GM21360 (cell line): ENCODE measurements at regions not wholly inside any gene's neighbourhood (a gene's known extent, or its start where the extent isn't known, plus 50 kb on each side); places are given as distances from the start of the nearest gene placed in this dataset.
"Not testable (repeated sequence)": the region's sequence is repeated elsewhere in the genome, so short reads cannot be mapped to it uniquely, and the experiment has no call there.

Experiments used
- ATAC-seq: cut with Tn5 transposase; IDR thresholded peaks from one replicate; pipeline ENCODE4 v1.9.1; 2021; ENCODE audit warnings: mild to moderate bottlenecking, moderate library complexity; ENCODE audit not compliant: unreplicated experiment

DNA sequence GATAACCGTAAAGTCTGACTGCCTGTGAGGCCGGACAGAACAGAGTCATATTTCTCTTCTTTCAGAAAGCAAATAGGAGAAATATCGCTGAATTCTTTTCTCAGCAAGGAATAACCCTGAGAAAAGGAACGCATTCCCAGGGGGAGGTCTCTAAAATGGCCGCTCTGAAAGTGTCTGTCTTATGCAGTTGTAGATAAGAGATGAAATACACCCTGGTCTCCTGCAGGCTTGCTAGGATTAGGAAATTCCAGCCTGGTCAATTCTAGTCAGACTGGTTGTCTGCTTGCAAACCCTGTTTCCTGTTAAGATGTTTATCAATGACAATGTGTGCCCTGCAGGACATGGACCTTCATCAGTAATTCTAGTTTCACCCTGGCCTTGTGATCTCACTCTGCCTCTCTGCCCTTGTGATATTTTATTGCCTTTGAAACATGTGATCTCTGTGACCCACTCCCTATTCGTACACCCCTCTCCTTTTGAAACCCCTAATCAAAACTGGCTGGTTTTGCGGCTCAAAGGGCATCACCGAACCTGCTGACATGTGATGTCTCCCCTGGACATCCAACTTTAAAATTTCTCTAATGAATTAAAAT is 934.8 kb upstream of the SPRY2 start:
- no peak for ATAC-seq

DNA sequence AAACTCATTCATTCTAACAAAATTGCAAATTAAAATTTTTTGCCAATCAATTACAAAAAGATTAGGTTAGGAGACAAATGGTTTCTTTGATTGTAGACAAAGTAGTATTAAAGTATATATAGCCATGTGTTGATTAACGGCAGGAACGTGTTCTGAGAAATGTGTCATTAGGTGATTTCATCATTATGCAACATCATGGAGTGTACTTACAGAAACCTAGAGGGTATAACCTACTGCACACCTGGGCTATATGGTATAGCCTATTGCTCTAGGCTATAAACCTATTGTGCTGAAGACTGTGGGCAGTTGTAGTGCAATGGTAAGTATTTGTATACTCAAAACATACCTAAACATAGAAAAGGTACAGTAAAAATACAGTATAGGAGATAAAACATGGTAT is 906.8 kb upstream of the SPRY2 start:
- no peak for ATAC-seq

DNA sequence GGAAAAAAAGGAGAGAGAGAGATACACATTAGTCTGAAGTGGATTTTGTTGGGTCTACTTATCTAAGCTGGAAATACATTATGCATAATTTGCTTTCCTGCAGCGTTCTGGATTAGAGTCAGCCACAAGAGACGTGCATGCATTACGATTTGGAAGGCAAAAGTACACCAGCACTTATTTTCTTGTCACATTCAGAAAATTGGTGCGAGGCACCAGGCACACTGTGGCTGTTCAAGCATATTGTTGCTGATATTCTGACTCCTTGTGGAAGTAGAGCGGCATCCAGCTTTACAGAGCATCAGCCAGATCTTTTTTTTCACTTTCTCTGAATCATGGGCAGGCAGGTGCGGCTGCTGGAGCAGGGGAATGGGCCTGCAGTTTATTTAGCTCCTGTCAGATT is 905.6 kb upstream of the SPRY2 start:
- ATAC-seq = no peak

DNA sequence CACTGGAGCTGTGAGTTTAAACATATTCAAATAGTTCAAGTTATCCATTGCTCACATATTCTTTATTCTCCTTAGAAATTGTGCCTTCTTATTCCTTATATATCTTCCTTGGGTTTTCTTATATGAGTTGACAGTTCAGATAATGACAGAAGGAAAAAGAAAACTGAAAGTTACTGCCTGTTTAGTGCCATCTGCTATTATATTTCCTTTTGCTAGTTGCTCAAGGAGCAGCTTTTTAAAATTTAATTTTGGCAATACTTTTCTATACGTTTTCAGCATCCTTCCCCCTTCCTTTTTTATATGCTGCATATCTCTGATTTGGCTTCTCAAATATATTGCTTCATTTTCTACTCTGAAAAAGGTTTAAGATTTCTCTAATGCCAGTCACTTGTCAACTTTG is 903.1 kb upstream of the SPRY2 start:
- no peak for ATAC-seq

DNA sequence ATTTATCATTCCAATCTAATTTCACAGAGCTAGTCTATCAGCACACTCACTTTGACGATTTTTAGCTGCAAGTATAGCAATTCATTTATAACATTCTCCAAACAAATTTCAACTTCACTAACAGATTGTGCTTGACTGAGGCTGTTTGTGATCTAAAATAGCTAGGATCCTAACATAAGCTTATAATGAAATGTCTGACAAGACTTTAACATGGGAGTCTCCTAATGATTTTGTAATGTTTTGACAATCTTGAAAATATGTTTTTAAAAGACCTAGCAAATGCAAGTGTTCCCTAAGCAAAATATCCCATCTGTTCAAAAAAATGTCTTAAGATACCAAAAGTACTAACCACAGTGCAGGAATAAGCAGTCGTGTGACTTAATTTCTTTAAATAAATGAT is 889.5 kb upstream of the SPRY2 start:
- ATAC-seq = no peak

DNA sequence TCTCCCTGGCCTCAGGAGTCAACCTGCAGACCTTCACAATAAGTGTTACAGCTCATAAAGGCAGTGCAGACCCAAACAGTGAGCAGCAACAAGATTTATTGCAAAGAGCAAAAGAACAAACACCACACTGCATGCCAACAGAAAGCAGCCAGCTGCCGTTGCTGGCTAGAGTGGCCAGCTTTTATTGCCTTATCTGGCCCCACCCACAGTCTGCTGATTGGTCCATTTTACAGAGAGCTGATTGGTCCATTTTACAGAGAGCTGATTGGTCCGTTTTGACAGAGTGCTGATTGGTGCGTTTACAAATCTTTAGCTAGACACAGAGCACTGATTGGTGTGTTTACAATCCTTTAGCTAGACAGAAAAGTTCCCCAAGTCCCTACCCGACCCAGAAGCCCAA is 885.9 kb upstream of the SPRY2 start:
- not testable (repeated sequence) for ATAC-seq

DNA sequence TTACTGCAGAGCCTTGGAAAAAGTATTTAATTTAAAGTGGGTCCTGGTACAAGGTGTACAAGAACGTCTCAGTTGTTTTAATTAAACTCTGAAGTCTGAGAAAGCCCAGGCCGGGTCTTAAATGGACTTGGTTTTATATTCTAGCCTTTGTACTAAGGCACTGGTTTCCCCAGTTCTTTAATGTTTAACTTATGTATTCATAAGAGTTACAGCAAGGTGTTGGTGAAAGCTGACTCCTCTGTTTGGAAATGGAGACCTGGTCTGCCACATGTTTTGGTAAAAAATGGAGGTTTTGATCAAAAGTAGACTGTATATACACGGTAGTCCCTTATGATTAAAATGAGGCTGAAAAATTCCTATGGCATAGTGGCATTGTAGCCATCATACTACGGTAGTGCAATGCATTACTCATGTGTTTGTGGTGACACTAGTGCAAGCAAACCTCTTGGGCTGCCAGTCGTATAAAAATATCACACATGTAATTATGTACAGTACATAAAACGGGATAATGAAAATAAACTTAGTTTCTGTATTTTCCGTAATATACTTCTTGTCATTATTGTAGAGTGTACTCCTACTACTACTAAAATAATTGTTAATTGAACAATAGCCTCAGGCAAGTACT is 883.4 kb upstream of the SPRY2 start:
- ATAC-seq = no peak

DNA sequence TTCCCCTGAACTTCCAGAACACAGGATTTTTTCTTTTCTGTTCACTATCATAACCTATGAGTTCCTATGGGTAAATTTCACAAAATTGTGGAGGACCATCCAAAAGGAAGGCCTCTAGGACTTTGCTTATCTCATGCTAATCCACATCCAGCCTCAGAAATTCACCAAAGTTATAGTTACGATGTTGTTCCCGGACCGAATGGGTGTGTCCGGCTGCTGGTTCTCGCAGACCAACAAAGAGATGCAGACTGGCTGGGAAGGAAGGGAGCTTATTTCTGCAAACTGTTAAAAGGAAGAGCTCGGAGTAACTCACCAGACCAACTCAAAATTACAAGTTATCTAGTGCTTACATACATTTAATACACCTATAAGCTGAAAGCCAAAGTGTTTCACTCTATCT is 882.9 kb upstream of the SPRY2 start:
- no peak for ATAC-seq

DNA sequence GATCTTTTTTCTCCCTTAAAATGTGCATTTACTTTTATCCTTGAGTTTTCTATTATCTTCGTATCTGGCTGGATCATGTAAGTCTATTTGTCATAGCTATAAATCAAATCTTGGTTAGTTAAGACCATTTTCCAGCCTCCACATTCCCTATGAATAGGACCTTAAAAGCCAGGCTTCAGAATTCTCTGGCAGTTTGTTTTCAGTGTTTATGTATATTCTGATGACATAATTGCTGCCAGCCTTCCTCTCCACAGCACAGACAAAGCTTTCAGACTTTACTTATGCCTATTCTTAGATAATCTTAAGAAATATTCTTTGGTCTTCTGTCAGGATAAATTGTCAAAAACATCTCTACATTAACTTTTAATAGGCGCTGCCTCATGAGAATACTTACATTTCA is 870.8 kb upstream of the SPRY2 start:
- no peak for ATAC-seq

DNA sequence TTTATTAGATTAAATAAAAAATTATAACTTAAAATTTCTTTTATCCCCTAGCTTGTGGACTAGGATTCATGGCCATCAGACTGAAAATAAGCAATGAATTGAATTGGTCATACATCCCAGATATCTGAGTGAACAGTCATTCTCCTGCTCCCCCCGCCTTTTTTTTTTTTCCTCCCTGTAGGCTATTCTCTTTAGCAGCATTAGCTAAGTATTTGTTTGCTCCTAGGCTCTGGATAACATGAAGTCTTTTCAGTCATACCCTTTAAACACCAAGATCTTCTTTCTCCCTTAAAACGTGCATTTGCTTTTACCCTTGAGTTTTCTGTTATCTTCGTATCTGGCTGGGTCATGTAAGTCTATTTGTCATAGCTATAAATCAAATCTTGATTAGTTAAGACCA is 866.7 kb upstream of the SPRY2 start:
- ATAC-seq = no peak

DNA sequence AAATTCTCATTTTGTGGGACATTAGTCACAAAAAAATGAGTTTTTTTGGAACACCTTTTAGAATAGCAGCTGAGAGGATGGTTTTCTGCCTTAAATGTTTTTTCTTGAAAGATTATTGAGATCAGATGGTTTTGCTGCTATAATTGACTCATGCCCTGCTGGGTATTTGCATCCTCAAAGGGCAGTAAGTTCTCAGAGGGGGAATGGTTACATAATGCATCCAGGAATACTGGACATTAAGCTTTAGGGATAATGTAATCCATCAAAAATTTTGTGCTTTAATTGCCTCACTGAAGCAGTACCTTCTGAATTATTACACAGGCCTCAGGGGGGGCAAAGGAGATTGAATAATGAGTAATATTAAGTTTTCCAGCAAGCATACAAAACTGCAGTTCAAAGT is 866.3 kb upstream of the SPRY2 start:
- no peak for ATAC-seq

DNA sequence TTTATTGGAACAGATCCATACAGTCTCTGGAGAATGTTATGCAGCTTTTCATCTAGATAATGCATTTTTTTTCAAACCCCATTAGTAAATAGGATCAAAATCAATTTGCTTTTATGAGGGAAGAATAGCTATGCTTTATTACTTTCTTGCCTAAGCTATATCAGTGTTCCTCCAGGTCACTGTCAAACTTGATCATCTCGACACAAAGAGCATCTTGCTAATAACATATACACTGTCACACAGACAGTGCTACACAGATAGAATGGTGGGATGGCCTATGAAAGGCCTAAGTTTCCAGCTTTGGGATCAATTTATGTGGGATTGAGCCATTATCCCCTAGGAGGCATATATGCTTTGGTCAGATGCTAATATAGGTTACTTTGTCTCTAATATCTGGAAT is 862.9 kb upstream of the SPRY2 start:
- no peak for ATAC-seq

DNA sequence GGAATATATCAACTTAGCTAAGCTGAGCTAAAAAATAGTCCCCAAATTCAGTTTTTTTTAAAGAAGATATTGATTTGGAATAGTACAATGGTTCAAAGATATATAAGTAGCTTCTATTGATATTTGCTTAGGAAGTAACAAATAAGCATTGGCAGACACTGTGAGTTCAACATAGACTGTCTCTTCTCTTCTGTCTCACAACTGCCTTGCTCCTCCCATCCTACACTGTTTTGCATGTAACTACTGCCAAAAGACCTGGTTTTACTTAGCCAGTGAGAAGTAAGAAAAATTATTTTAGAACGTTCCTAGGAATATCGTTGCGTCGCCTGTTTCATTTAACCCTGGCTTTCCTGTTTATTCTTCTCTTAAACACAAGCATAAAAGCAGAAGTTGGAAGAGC is 859.0 kb upstream of the SPRY2 start:
- no peak for ATAC-seq

DNA sequence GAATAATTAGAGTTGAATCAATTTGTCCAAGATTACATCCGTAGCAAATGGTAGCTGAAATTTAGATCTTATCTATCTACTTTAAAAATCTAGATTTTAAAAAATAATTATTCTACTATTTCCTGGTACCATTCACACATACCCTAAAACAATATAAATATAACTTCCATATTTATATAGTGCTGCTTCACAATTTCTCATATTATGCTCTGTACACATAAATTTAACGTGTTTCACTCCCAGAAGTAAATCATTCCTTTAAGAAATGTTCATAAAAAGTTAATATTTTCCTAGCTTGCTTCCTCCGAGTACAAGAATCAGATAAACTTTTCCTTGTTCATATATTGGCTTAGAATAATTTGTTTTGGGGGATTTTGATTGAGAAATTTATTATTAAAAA is 857.0 kb upstream of the SPRY2 start:
- no peak for ATAC-seq

DNA sequence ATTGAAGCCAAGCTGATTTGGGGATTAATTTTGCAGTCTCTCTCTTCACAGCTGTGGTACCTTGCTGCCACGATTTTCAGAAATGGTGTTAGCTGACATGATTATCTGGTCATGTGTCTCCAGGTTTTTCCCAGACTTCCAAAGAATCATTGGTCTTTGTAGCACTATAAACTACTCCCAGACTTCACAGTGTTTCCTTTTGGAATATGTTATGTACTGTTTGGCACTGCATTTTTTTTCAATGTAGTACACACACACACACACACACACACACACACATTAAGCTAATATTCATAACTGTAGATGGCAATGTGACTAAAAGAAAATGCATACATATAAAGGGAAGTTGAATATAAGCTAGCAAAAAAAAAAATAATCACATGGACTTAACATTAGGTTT is 856.6 kb upstream of the SPRY2 start:
- ATAC-seq = no peak

DNA sequence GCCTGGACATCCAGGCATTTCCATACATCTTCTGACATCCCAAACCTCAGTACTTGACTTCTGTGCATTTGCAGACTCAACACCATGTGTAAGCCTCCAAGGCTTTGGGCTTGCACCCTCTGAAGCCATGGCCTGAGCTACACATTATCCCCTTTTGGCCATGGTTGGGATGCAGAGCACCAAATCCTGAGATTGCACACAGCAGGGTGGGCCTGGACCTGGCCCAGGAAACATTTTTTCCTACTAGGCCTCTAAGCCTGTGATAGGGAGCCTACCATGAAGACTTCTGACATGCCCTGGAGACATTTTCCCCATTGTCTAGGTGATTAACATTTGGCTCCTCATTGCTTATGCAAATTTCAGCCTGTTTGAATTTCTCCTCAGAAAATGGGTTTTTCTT is 853.4 kb upstream of the SPRY2 start:
- no peak for ATAC-seq

DNA sequence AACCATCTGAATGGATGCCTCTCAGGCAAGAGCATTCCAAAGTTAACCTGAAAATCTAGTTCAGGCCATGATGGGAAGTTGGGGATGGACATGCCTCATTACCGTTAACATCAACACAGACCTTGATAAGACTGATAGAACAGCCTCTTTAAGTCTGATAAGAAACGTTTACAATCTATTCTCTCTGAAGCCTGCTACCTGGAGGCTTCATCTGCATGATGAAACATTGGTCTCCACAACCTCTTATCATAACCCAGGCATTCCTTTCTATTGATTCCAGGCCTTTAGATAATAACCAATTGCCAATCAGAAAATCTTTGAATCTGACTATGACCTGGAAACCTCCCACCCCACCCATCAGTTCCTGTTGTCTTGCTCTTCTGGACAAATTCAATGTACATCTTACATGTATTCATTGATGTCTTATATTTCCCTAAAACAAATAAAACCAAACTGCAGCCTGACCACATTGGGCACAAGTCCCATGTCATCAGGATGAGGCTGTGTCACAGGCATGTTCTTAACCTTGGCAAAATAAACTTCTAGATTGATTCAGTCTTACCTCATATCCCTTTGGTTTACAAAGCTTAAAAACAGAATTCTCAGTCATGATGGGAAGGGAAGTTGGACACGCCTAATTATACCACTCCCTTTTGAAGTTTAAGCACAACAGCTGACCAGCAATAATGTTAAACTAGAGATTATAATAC is 843.8 kb upstream of the SPRY2 start:
- ATAC-seq = no peak

DNA sequence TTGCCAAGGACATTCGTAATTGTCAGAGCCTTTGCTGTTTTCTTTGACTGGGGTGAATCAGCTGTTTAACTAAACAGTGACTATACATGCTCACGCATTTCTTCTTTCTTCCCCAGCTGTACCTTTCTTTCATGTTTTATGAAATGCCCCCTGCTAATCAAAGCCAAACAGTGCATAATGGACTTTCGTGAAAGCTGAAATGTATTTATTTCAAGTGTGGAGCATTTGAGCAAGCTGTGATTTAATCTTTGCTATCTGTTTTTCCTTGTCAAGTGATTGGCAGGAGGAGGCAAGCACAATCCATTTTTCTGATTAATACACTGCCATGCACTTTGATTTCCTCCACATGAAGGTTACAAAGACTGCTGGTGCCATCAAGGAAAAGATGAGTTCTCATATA is 831.7 kb upstream of the SPRY2 start:
- ATAC-seq = no peak

DNA sequence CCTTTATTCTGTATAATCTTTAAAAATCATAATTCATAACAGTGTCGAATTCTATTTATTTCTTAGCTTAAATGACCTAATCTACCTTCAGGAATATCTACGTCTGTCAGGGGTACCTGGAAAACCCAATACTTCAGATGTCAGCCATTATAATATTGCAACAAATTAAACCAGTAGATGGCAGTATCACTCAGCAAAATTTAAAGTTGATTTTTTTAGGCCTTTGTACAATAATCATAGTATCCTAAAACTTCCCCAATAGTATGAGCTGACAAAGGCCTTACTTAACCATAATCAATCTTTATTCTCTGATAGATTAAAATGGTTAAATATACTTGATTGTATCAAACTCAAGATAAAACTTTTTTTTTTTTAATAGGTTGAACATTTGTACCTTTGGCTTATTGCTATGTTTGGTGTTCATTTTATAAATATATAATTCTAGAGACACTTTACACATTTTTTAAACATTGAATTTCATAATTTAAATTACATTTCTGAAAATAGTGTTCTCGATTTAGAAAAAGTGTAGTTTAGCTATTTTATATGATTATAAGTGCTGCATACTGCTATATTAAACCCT is 830.2 kb upstream of the SPRY2 start:
- peak; percentile 51 for ATAC-seq

DNA sequence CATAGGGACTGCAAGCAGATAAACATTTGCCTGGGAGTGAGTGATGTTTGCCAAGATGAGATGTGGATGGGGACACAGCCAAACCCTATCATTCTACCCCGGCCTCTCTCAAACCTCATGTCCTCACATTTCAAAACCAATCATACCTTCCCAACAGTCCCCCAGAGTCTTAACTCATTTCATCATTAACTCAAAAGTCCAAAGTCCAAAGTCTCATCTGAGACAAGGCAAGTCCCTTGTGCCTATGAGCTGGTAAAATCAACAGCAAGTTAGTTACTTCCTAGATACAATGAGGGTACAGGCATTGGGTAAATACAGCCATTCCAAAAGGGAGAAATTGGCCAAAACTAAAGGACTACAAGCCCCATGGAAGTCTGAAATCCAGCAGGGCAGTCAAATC is 822.9 kb upstream of the SPRY2 start:
- not testable (repeated sequence) for ATAC-seq

DNA sequence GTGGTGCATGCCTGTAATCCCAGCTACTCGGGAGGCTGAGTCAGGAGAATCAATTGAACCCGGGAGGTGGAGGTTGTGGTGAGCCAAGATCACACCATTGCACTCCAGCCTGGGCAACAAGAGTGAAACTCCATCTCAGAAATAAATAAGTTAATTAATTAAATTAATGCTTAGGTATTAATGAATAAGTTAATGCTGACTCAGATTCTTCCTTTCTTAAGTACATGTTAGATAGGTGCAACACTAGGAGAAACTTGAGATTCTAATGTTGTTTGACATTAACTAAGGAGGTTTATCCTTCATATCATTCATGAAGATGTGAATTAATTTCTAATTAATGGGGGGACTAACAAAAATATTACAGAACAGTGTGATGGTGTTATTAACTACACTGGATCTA is 812.6 kb upstream of the SPRY2 start:
- no peak for ATAC-seq

DNA sequence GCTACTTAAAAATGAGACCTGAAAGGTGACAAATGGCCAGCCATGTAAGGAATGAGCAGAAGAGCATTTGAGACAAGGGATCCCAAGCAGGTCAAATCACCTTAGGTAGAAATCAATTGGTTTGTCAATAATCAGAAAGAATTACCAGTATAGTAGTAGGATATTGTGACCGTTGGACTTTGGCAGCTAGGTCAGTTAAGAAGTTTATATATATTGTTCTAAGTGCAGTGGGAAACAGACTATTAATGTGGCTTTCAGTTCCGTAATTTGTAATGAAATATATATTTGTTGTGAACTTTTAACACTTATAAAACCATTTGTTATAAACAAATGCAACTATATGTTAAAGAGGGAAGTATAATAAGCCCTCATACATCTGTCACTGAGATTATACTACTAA is 807.9 kb upstream of the SPRY2 start:
- ATAC-seq = no peak
